NCI-H345 (cell line): ENCODE measurements at regions not wholly inside any gene's neighbourhood (a gene's known extent, or its start where the extent isn't known, plus 50 kb on each side); places are given as distances from the start of the nearest gene placed in this dataset.
"Not testable (repeated sequence)": the region's sequence is repeated elsewhere in the genome, so short reads cannot be mapped to it uniquely, and the experiment has no call there.

Experiments
- DNase-seq: peaks from one replicate; lab custom pipeline; 2025; lab: John Stamatoyannopoulos, UW

DNA sequence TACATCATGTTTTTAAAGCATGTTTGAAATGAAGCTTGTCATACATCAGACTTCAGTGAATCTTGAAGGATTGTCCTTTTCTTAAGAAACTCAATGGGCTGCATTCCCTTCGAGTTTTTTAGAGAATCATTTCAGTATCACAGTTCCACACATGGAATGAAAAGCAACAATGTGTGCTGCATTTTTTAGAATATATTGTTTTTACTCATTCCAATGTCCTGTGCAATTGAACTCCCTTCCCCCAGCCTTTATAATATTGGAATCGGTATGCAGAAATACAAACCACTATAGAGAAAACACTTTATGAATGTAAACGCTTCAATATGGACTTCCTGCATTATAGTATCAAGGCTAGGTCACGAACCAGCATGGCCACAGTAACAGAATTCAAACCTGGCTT lies 634.4 kb downstream of the GATA3 start:
- no peak for DNase-seq

DNA sequence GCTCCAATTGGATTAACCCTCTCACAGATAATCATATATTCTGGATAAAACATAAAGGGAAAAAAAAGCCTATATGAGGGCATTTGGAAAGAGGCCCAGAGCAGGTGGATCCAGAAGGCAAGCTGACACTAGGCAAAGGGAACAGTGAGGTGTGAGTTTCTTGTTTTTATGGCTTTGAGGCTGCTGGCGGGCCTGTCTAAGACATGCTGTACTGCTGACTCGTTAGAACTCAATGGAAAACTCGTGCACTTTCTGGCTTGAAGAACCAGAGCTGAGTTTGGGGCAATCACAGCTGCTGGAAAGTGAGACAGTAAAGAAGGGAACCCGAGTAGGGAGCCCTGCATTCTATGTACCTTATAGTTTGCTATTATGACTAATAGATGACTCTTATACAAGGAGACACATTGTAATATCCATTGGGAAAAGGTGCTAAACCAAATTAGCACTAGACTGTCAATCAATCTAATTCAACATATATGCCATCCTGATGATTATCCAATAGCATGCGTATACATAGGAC lies 637.1 kb downstream of the GATA3 start:
- DNase-seq = no peak

DNA sequence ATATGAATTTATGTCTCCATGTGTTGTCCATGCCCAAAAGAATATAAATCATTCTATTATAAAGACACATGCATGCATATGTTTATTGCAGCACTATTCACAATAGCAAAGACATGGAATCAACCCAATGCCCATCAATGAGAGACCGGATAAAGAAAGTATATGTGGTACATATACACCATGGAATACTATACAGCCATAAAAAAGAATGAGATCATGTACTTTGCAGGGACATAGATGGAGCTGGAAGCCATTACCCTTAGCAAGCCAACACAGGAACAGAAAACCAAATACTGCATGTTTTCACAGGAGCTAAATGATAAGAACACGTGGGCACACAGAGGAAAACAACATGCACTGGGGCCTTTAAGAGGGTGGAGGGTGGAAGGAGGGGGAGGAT lies 639.1 kb downstream of the GATA3 start:
- DNase-seq = not testable (repeated sequence)

DNA sequence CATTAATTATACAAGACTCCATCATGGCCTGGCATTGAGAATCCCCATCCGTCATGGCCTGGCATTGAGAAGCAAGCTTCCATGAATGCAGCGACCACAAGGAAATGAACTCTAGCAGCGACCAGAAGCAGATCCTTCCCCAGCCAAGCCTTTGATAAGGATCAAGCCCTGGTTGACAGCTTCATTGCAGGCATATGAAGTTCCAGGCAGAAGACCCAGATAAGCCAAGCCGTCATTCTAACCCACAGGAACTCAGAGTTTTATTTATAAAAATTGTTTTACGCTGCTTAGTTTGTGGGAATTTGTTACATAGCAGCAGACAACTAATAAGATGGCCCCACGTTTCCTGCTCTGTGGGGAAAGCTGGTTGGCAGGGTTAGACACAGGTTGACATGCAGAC lies 642.3 kb downstream of the GATA3 start:
- DNase-seq = no peak

DNA sequence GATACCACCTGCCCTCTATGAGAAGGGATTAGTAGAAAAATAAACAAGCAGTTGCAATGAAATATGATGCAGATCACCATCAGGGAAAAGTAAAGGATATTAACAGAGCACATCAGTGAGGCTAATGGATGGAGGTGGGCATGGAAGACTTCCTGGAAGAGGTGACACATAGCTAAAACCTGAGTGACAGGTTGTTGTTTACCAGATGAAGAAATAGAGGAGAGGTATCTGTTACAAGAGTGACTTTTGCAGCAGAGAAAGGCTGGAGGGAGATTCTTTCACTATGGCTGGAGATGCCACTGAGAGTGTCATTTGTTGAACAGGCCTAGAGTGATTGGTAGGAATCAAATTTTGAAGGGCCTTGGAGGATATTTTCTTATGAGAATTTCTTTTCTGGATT lies 646.2 kb downstream of the GATA3 start:
- no peak for DNase-seq

DNA sequence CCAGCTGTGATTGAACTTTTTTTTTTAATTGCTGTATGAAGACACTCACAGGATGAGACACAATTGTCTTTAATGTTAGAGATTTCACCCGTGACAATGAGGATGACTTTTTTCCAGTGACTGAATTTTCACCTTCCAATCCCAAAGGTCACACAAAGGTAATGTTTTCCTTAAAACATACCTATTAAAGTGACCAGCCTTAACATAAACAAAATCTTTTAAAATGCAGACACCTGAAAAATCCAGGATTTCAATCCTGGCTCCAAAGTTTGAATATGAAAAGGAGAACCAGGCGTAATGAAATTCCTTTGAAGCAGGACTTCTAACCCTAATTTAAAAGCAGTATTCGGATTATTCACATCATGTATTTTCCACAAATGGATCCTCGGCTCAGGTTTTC lies 647.7 kb downstream of the GATA3 start:
- no peak for DNase-seq

DNA sequence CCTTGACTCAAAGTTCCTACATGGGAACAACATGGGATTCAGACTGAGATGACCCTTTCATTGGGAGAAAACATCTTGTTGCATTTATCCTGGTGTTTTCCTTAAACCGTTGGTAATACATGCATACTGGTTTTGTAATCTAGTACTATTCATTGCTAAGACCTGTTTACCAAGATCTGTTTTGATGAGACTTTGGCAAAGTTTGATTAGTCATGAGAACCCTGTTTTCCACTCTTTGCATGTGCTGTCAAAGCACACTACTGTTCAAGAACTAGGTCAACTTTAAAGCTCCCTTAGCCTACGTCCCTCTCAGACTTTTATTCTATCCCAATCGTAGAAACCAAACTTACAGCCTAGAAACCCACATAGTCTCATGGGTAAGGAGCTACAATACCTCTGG lies 650.9 kb downstream of the GATA3 start:
- no peak for DNase-seq

DNA sequence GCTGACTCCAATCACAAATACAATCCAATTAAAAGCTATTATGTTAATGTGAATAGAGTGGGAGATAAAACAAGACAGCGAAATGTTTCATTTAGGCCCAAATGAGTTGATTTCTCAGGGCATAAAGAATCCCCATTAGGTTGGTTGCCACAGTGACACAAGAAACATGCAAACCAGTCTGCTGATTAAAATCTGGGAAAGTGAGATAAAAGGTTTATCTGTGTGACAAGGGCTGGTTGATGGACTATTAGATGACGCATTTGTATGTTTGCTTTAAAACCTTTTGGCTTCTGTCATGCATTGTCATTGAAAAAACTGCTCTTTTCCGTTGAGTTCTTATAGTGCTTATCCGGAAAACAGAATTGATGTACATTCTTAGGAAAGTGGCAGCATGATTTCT lies 658.2 kb downstream of the GATA3 start:
- DNase-seq = no peak

DNA sequence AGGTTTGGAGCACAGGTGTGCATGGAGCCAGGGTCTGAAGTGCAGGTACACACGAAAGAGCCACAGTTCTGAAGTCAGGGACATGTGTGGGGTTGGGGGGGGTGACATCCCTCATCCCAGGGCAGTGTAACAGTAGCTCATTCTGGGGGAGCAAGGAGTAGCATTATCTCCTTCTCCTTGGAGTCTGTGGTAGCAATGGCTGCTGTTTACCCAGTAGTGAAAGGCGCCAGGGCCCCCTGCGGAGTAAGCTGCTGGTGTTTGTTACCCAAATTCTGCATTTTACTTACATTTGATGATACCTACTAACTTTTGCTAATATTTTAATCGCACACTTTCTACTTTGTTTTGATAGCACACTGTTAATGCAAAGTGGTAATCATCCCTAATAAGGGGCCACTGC lies 665.5 kb downstream of the GATA3 start:
- DNase-seq = no peak

DNA sequence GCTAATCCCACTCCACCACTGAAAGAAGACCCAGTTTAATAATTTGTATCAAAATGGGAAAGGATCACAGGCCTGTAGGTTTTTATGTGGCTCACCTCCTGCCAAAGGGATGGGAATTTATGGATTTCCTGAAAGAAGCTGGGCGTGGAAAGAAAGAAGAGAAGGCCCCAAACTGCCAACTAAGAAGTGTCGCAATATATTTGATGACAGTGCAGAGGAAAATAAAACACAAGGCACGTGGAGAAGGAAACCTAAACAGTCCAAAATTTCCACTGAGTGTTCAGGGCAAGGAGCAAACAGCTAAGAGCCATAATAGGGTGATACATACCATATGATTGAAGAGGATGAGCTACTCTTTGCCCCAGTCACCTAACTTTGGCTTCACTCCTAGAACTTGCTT lies 667.2 kb downstream of the GATA3 start:
- no peak for DNase-seq

DNA sequence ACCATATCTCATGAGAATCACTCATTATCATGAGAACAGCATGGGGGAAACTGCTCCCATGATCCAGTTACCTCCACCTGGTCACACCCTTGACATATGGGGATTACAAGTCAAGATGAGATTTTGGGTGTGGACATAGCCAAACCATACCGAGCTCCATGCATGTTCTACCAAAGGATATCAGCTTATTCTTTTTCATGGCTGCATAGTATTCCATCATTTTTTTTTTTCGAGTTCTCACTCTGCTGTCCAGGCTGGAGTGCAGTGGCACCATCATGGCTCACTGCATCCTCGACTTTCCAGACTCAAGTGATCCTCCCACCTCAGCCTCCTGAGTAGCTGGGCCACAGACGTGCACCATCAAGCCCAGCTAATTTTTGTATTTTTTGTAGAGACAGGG lies 668.3 kb downstream of the GATA3 start:
- no peak for DNase-seq

DNA sequence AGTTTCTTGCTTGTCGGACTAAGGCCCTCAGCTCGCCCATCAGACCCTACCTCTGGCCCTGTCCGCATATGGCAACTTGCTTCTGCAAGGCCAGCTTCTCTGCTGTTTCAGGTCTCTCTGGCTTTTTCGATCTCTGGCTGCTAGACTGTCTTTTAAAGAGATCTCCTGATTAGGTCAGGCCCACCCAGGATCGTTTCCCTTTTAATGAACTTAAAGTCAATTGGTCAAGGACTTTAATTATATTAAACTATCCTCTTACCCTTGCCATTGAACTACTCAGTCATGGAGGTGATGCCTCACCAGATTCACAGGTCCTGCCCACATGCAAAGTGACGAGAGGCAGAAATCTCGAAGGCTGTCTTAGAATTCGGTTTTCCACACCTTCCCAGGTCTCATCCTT lies 670.9 kb downstream of the GATA3 start:
- no peak for DNase-seq

DNA sequence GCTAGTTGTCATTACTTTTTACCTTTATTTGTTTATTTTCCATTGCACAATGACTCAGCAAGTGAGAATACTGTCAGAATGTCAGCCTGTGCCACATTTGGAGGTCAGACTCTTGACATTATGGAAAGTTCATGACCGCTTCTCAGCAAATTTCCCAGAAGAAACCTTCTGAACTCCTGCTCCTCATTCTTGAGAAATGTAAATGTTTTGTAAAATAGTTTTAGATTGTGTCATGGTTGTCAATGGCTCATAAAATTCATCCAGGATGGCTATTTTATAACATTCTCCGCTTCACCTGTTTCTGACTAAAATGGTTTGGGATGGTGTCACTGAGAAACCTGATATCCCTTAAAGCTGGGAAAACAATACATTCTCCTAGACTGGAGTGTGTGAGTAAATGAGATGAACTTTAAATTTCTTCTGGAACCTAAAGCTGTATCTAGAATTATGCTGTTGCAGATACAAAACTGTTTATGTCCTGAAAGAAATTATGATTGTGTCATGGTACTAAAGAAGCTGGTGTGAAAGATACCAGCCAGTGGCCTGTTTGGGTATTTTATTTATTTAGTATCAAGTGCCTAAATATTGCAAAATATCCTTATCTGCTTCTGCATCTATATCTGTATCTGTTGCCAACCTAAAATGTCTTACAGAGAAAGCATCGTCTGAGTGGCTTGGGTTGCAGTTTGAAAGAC lies 671.7 kb downstream of the GATA3 start:
- DNase-seq = no peak

DNA sequence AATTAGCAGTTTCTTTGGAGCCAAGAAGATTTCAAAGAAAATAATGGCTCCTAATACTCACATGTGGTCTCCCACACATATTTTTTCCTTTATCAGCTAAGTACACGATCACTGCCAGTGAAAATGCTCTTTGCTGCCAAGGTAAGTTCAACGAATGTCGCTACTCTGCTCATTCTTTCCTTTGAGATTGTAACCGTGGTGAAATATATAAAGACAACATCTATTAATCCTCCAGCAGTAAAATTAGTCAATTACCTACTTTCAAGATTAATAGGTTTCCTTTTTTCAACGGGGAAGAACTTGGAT lies 672.2 kb downstream of the GATA3 start:
- DNase-seq = no peak

DNA sequence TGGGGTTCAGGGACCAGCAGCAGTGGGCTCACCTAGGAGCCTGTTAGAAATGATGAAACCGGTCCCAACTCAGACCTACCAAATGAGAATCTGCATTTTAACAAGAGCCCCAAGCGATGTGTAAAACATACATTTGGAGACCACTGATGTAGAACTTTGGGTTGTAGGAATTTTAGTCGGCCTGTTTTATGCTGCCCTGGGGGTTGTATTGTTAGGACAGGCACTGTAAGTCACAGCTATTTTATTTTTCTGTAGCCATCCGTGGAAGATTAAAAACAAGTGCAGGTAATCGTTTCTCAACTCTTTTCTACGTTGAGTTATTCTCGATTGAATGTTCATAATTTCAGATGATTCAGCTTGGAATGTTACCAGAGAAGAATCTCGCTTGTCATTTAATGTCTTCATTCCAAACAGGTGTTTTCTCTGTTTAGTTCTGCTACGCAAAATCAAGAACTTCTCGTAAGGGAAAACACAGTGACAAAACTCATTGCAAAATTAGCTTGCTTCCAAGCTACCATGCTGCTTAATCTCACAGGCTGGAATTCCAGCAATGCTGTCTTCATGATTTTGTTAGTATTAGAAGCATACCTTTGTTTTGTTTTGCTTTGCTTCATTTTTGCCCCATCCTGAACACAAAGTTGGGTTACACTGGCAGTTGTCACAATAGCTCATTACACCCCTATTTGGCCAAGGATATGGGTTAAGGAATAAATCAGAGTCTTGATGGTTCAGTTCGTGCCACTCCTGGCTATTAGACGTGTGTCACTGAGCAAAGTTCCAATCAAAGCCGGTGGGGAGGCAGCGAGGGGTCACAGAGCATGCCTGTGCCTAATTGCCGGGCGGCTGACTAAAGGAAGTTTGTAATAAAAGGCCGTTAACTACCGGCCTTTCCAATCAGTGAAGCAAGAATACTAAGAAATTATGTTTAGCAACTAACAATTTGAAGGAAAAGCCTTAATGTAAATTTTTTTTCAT lies 676.9 kb downstream of the GATA3 start:
- no peak for DNase-seq

DNA sequence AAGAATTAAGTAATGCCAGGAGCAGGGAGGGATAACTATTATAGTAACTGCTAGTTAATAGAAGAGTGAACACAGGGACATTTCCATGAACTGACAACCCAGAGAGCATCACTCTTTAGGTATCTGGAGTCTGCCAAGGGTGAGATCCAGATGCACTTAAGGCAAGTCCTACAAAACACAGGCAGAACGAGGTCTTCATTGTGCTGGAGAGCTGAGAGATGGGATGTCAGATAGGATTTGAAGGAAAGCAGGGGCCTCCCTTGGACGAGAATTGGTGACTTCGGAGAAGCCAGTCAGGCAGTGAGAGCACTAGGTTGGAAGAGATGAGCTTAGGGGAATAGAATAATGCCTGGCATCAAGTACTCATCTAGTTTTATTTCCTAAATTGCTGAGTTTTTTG lies 684.5 kb downstream of the GATA3 start:
- no peak for DNase-seq

DNA sequence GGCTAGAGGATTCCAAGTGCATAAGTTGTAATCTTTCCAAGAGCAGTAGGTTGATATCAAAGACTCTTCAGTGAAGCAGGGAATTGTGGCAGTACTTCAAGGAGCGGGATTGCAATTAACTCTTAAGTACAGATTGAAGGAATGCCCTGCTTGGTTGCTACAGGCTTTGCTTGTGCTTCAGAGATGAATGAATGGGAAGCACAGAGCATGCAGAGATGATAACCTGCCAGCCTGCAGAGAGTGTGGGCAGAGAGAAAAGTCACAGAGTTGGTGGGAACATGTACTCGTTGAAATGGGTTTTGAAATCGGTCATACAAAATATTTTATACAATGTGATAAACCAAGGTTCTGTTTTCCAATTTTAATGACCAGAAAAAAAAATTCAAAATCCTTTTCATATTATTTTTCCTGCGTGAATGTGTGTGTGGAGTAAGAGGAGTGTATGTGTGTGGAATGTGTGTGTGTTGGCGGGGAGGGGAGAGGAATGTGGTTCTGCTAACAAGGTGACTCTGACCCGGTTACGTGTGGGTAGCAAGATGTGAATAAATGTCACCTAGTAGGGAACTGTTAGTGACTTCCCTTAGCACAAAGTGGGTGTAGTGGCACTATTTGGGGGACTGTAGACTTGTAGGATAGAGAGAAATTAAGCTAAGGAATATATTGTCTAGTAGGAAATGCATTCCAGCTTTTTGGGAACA lies 697.8 kb downstream of the GATA3 start:
- DNase-seq = no peak

DNA sequence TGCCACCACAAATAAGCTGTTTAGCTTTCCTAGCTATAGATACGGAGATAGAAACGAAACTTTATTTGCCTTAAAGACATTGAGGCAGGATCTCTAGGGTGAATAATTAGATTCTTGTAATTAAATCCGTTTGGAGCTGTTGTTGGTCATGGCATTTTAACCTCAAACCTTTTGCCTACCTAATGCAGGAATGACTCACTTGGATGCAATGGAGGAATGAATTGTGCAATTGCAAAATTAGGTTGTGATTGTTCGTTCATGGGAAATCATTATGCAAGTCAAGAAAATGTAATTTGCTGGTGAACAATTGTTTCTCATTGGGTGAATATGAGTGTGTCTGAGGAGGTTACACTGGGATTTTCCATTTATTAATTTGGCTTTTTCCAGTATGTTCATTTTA lies 703.5 kb downstream of the GATA3 start:
- DNase-seq = no peak

DNA sequence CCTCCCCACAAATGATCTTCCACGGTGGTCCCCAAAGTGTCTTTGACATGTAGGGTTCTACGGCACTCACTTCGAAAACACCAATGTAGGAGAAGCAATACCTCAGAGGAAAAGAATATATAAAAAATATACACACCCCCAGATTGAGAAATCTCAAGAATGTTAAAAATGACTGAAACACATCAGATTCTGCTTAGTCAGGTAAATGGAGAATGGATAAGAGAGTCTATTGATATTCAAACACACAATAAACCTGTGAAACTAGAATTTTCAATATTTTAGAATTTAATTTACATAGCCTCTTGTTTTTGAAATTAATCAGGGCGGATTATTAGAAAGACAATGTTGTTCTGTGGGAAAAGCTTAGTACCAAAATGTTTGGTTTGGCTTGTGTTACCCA lies 712.4 kb downstream of the GATA3 start:
- no peak for DNase-seq

DNA sequence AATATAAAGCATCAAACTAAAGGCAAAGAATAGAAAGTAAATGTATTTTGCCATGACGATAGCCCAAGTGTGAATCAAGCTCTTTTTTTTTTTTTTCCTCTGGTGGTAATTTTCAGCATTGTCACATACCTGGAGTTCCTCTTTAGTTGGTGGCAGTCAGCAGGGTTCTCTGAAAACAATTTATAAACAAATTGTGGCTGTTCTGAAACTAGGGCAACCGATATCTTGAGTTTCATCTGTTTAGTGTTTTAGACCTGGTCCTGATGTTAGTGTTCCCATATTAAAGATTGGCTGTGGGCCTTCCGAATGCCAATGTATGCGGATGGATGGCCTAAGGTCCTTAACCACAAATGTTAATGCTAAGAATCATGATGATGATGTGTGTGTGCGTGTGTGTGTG lies 713.1 kb downstream of the GATA3 start:
- no peak for DNase-seq

DNA sequence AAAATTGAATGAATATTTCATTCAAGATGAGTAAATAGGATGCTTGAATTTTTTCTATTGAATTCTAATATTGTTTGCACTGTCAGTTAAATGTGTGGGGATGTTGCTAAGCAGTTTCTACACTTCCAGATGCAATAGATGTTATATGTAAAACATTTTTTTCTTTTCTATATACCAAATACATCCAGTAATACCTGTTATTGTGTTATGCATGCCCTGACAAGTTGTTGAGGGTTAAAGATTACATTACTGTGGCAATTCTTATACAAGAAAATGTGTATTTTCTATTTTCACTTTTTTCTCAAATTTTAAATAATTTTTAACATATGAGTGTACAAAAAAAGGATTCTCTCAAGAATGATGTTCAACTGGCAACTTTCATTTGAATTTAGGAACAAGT lies 713.9 kb downstream of the GATA3 start:
- no peak for DNase-seq

DNA sequence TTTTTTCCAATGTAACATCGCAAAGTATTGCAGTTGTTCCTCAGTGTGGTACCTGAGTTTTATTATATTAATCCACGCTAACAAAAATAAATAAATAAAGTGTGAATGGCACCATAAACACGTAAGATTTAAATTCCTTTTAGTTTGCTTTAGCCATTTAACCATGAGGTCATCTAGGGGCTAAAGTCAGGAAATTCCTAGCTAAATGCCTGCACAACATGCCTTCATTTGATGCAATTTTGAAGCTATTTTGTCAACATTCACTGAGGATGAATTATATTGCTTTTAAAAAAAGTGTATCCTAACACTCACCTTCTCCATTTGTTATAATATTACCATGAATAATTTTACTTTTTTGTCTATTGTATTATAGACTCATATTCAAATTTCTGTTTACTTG lies 714.4 kb downstream of the GATA3 start:
- DNase-seq = no peak
